Heart left ventricle (tissue), 16 donors: ENCODE measurements at regions not wholly inside any gene's neighbourhood (a gene's known extent, or its start where the extent isn't known, plus 50 kb on each side); places are given as distances from the start of the nearest gene placed in this dataset.

Source experiments
- ATAC-seq, 4 donors: fragments of 200-7000 bp; cut with Tn5 transposase; one replicate each; pipeline ENCODE4 v1.9.1; 2020 to 2022; ENCODE audit warnings: moderate library complexity in 4 of 4, mild to moderate bottlenecking in 3 of 4, moderate number of reproducible peaks in 1 of 4
- DNase-seq, 5 donors: peaks; one replicate each; pipeline ENCODE4 v3.0.0-alpha.2; 2020
- H3K27ac ChIP-seq, 12 donors: fragments of 200-600 bp; sonication (generic) in 4 of 12; one replicate each; pipeline versions ENCODE4 v1.5.0 to v1.8.0; 2016 to 2022; ENCODE audit warnings: mild to moderate bottlenecking in 2 of 12
- H3K27me3 ChIP-seq, 9 donors: fragments of 200-600 bp; sonication (generic) in 2 of 9; one replicate each; pipeline versions ENCODE4 v1.5.1 to v1.8.0; 2016 to 2022; ENCODE audit warnings: mild to moderate bottlenecking in 3 of 9
- H3K36me3 ChIP-seq, 9 donors: fragments of 200-600 bp; sonication (generic) in 2 of 9; one replicate each; pipeline versions ENCODE4 v1.5.0 to v1.8.0; 2018 to 2022; ENCODE audit warnings: mild to moderate bottlenecking in 2 of 9
- H3K4me1 ChIP-seq, 12 donors: fragments of 200-600 bp; sonication (generic) in 4 of 12; one replicate each; pipeline versions ENCODE4 v1.5.0 to v1.8.0; 2016 to 2022; ENCODE audit warnings: mild to moderate bottlenecking in 3 of 12
- H3K4me3 ChIP-seq, 12 donors: fragments of 200-600 bp; sonication (generic) in 4 of 12; one replicate each; pipeline versions ENCODE4 v1.5.0 to v1.8.0; 2017 to 2022; ENCODE audit warnings: mild to moderate bottlenecking in 9 of 12, moderate library complexity in 4 of 12
- H3K9me3 ChIP-seq, 12 donors: fragments of 200-600 bp; sonication (generic) in 4 of 12; one replicate each; pipeline versions ENCODE4 v1.5.0 to v1.8.0; 2016 to 2022; ENCODE audit warnings: mild to moderate bottlenecking in 1 of 12
- POLR2A ChIP-seq, 2 donors: fragments of 450-650 bp; IDR thresholded peaks; one replicate each; pipeline ENCODE4 v1.6.1; 2017; ENCODE audit warnings: antibody characterized with exemption in 2 of 2, mild to moderate bottlenecking in 2 of 2, moderate library complexity in 2 of 2
- WGBS, 4 donors: extraction: QIAGEN DNeasy Blood & Tissue Kit in 2 of 4; methylation state at CpG; one replicate each; pipeline versions ENCODE4 v1.1.5 to v1.1.7; 2013 to 2018; 5-methylcytosine and 5-hydroxymethylcytosine counted together
- intact Hi-C, 10 donors: fragments of 100-400 bp; cut with DNase I; formaldehyde crosslinking; loops; one replicate each; pipeline versions ENCODE4 v1.11.1 to v1.14.2; 2022
- TF ChIP-seq, protein P1 (sequence below), 12 donors: fragments of 200-600 bp; sonication (generic) in 4 of 12; IDR thresholded peaks; one replicate each; pipeline versions ENCODE4 v1.5.0 to v1.8.0; 2018 to 2022; ENCODE audit warnings: antibody characterized with exemption in 12 of 12, mild to moderate bottlenecking in 5 of 12
- donor health status: ischemic (EF 13 %, LVEDD 7.1; RV severe dilation, severe dysfunction).
- donor health status: healthy with polysubstance abuse.
- donor health status: DM: no; HTN: yes; CAD: no.
- donor health status: DM: no; HTN: no; CAD: no.
- donor health status: ischemic (EF 25% LVEDD 6.9; RV normal size, moderate dysfunction).
- donor health status: ischemic (EF 25% LVEDD 5.7; RV mildly dilated, moderate dysfunction).
- donor health status: healthy.
- donor health status: DM: yes; HTN: yes; CAD: no.
- donor health status: ischemic (EF 35%, LVEDD 5.7; RV mildly dilated, moderate dysfunction).
- donor health status: nonischemic (EF 11% LVEDD 7.7; RV severe dilation, severe dysfunction).
- donor health status: DM: yes; HTN: yes; CAD: no.
- donor health status: PGD.
- donor health status: ischemic (EF 29% LVEDD 5.4; RV normal size, mild dysfunction).
- donor health status: nonischemic (EF 23%, LVEDD 6.1; RV moderate dilation, normal function).

DNA sequence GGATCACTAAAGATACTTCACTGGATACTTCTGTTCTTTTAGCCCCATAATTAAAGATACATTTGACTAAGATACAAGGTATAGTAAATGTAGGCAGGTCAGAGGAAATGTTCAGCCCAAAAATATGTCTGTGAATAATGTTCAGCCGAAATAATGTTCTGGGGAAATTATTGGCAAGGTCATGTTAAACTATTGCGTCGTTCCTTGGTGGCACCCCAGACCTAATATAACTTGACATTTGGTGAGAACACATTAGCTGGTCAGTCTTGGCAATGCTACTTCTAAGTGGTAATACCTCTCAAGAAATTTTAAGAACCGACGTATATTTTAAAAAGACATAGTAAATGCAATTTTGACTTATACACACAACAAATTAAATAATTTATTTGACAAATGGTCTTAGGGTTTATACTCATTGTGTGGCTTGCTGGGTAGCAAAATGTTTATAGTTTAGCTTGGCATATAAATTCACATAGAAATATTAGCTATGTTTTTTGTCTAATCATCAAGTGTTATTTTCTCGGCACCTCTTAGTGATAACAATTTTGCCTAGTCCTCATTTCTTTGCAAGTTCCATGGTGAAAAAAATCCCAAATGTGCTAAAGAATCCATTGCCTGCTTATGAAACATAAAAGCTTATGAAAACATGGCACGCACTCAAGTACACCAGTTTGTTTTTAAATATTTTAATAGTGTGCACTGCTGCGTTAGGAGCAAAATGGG, 270.3 kb upstream of the NEBL start:
- Histone ChIP-seq H3K4me1 (peaks cover 0 to under 1% (median 0%) of the 10 kb centered on the region in 12 donors), H3K4me3 (no peak overlapping the region), H3K36me3 (no peaks in the 10 kb centered on the region), H3K27ac (no peak overlapping the region), H3K27me3 (peaks cover 0 to 7% (median 0%) of the 10 kb centered on the region in 9 donors), H3K9me3 (no peaks in the 10 kb centered on the region)
- ATAC-seq, result no peak
- intact Hi-C loops, result no loop called here
- no peak for DNase-seq
- TF ChIP-seq POLR2A (IDR thresholded peaks at IDR 0.05), result no peak
- TF ChIP-seq, protein P1, sequence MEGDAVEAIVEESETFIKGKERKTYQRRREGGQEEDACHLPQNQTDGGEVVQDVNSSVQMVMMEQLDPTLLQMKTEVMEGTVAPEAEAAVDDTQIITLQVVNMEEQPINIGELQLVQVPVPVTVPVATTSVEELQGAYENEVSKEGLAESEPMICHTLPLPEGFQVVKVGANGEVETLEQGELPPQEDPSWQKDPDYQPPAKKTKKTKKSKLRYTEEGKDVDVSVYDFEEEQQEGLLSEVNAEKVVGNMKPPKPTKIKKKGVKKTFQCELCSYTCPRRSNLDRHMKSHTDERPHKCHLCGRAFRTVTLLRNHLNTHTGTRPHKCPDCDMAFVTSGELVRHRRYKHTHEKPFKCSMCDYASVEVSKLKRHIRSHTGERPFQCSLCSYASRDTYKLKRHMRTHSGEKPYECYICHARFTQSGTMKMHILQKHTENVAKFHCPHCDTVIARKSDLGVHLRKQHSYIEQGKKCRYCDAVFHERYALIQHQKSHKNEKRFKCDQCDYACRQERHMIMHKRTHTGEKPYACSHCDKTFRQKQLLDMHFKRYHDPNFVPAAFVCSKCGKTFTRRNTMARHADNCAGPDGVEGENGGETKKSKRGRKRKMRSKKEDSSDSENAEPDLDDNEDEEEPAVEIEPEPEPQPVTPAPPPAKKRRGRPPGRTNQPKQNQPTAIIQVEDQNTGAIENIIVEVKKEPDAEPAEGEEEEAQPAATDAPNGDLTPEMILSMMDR (IDR thresholded peaks at IDR 0.05), result no peak
- 92 to 95% (median 94%) methylated on average over 8 of the region's 8 CpGs for WGBS, 4 donors

DNA sequence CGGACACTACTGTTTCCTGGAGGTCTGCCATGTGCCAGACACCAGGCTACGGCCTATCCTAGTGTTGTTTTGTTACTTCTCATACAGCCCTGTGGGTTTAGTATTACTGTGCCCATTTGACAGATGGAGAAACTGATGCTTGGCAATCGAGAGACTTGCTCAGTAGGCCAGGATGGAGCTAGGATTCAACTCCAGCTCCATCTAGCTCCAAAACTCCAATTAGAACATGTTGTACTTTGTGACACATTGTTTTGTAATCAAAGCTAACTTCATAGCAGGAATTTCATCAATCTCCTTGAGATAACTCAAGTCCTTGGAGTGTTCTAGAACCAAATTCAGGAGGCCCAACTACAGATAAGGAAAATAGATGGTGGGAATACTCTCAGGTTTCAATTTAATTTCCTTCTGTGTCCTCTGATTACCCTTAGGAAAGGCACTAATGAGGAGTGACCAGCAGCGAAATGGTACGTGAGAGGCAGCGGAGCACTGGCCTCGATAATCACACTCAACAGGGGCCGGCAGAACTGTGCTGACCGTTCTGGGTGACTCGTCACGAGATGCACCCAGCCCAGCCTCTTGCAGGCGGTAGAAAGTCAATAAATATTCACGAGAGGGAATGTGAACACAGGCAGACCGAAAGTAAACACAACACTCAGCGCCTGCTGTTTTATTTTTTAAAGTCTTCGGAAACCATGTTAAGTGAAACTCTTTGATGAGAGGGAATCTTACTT, 269.6 kb upstream of the NEBL start:
- 85 to 88% (median 87%) methylated on average over 16 of the region's 16 CpGs for WGBS, 4 donors
- Histone ChIP-seq H3K9me3 (no peaks in the 10 kb centered on the region), H3K4me1 (no peaks in the 10 kb centered on the region), H3K36me3 (no peaks in the 10 kb centered on the region), H3K27ac (no peak overlapping the region), H3K4me3 (no peak overlapping the region), H3K27me3 (peaks cover 0 to 2% (median 0%) of the 10 kb centered on the region in 9 donors)
- intact Hi-C loops, result no loop called here
- ATAC-seq (no peak), DNase-seq (no peak)
- TF ChIP-seq, protein P1 (IDR thresholded peaks at IDR 0.05), result no peak

DNA sequence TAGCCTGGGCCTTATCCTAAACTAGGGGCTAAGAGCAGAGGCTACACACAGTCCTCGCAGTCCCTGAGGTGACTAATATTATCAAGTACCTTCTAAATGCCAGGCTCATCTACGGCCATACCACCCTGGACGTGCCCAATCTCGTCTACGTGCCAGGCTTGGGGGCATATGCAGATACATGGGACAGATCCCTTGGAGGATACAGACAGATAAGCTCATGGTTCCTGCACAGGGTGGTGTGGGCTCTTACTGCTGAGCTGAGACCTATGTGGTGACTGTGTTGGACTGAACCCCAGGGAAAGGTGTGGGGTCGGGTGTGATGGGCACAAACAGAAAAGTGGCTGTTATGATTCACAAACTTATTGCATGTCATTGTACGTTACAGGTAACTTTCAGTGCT, 268.4 kb upstream of the NEBL start:
- H3K4me3 ChIP-seq, result no peak overlapping the region
- no peaks in the 10 kb centered on the region for H3K27me3 ChIP-seq
- H3K4me1 ChIP-seq, result peaks cover 0 to under 1% (median 0%) of the 10 kb centered on the region in 12 donors
- no peak overlapping the region for H3K27ac ChIP-seq
- no peaks in the 10 kb centered on the region for H3K36me3 ChIP-seq
- ATAC-seq (no peak), DNase-seq (no peak)
- 92 to 94% (median 92%) methylated on average over 7 of the region's 7 CpGs for WGBS, 4 donors
- no peaks in the 10 kb centered on the region for H3K9me3 ChIP-seq
- intact Hi-C loops, result no loop called here
- TF ChIP-seq, protein P1 (IDR thresholded peaks at IDR 0.05), result no peak
- no peak for TF ChIP-seq POLR2A (IDR thresholded peaks at IDR 0.05)

DNA sequence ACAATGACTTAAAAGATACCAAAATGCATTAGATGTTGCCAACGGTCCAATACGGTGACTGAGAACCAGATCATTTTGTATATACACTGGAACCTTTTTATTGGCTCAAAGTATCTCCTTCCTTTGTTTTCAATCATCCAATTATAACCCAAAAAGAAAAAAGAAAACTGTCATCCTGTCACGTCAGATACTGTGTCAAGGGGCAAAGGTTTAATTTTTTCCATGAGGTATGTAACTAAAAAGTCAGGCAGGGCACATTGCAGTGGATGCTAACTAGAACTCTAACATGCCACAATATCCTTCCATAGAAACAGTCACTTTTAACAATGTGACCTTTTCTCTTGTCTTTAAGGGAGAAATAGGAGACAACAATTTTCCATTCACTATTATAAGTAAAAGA, 267.6 kb upstream of the NEBL start:
- Histone ChIP-seq H3K9me3 (no peaks in the 10 kb centered on the region), H3K27me3 (no peaks in the 10 kb centered on the region), H3K27ac (no peak overlapping the region), H3K36me3 (no peaks in the 10 kb centered on the region), H3K4me1 (peaks cover 0 to 8% (median 0%) of the 10 kb centered on the region in 12 donors), H3K4me3 (no peak overlapping the region)
- TF ChIP-seq, protein P1 (IDR thresholded peaks at IDR 0.05), result no peak
- TF ChIP-seq POLR2A (IDR thresholded peaks at IDR 0.05), result no peak
- WGBS, 4 donors, result 61 to 86% (median 69%) methylated on average over 3 of the region's 3 CpGs
- no peak for DNase-seq
- intact Hi-C loops, result no loop called here
- ATAC-seq, result no peak
